Caco-2 (cell line): ENCODE measurements at regions not wholly inside any gene's neighbourhood (a gene's known extent, or its start where the extent isn't known, plus 50 kb on each side); places are given as distances from the start of the nearest gene placed in this dataset.

ENCODE experiments used
- BruUV-seq: library from RNA; stranded (reverse); fragments of 400-500 nt; replicated peaks from 2 replicates; lab custom pipeline; 2021; lab: Mats Ljungman, UMichigan
- CTCF ChIA-PET: fragments of 300-600 bp; sonication (Branson Sonifier 250); formaldehyde crosslinking; loops from one replicate; lab custom pipeline; 2022; ENCODE audit warnings: antibody characterized with exemption; lab: Charles Lee
- POLR2A ChIA-PET: fragments of 300-600 bp; sonication (Branson Sonifier 250); formaldehyde crosslinking; loops from one replicate; lab custom pipeline; 2022; ENCODE audit warnings: antibody characterized with exemption; lab: Charles Lee
- DNase-seq, 2 experiments: peaks; one replicate each; pipeline versions ENCODE4 v3.0.0 to v3.0.0-alpha.2; 2020 to 2022
- H3K27me3 ChIP-seq: replicated peaks from 2 replicates; pipeline ENCODE4 v1.6.0; 2011; ENCODE audit warnings: low read length; ENCODE audit not compliant: control insufficient read depth, insufficient read depth
- H3K36me3 ChIP-seq: 2 replicates; pipeline ENCODE4 v1.5.1; 2011; ENCODE audit warnings: low read length; ENCODE audit not compliant: control insufficient read depth, insufficient read depth
- H3K4me1 ChIP-seq: fragments of 250-450 bp; sonication (Bioruptor Pico); 2 replicates; pipeline ENCODE4 v1.5.1; 2020; ENCODE audit warnings: mild to moderate bottlenecking
- H3K4me3 ChIP-seq: 2 replicates; pipeline ENCODE4 v1.5.1; 2011; ENCODE audit warnings: low read depth, mild to moderate bottlenecking, control low read depth, low read length
- H3K9me3 ChIP-seq: fragments of 250-450 bp; sonication (Bioruptor Pico); 2 replicates; pipeline ENCODE4 v1.5.1; 2020; ENCODE audit warnings: mild to moderate bottlenecking, moderate library complexity
- H3K27ac Mint-ChIP-seq: one replicate; pipeline ENCODE4 v1.8.0; 2022; ENCODE audit warnings: mixed read lengths; ENCODE audit not compliant: unreplicated experiment
- H3K27me3 Mint-ChIP-seq: one replicate; pipeline ENCODE4 v1.8.0; 2022; ENCODE audit warnings: mixed read lengths; ENCODE audit not compliant: insufficient read depth, unreplicated experiment
- H3K36me3 Mint-ChIP-seq: one replicate; pipeline ENCODE4 v1.8.0; 2022; ENCODE audit warnings: mild to moderate bottlenecking, mixed read lengths; ENCODE audit not compliant: insufficient read depth, unreplicated experiment
- H3K4me1 Mint-ChIP-seq: one replicate; pipeline ENCODE4 v1.8.0; 2022; ENCODE audit warnings: low read depth, mixed read lengths; ENCODE audit not compliant: unreplicated experiment
- H3K4me3 Mint-ChIP-seq: one replicate; pipeline ENCODE4 v1.8.0; 2022; ENCODE audit warnings: mild to moderate bottlenecking, moderate library complexity, mixed read lengths; ENCODE audit not compliant: unreplicated experiment
- H3K9me3 Mint-ChIP-seq: one replicate; pipeline ENCODE4 v1.8.0; 2022; ENCODE audit warnings: mixed read lengths; ENCODE audit not compliant: unreplicated experiment
- intact Hi-C: fragments of 100-400 bp; cut with micrococcal nuclease; formaldehyde crosslinking; loops from one replicate; pipeline ENCODE4 v1.10.0; 2022; ENCODE audit not compliant: unreplicated experiment
- TF ChIP-seq, protein P1 (sequence below), 2 experiments: fragments of 200-600 bp in 1 of 2; IDR thresholded peaks; 1 replicate in 1 of 2; 2 replicates in 1 of 2; pipeline versions ENCODE4 v1.5.1 to v1.8.0; 2011 to 2022; ENCODE audit warnings: antibody characterized with exemption in 1 of 2, control low read depth in 1 of 2, inconsistent platforms in 1 of 2, low read depth in 1 of 2, low read length in 1 of 2, mild to moderate bottlenecking in 1 of 2, moderate library complexity in 1 of 2; ENCODE audit not compliant: insufficient read depth in 1 of 2, severe bottlenecking in 1 of 2, unreplicated experiment in 1 of 2

DNA sequence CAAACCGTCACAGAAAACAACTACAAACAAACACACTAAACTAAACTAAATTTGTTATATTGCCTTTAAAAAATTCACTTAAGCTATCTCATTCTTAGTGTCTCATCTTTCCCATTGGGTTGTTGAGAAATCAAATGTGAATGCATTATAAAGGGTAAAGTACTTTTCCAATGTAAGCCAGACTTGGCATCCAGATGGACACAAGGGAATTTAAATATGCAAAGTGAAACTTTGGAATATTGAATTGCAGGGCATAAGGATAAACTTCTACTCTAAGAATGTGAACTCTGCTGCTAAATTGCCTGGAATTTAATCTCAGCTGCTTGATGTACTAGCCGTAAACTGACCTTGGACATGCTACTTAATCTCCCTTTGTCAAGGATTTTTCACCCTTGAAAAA, 1554.6 kb downstream of the CDH8 start:
- POLR2A ChIA-PET = no interaction called here
- BruUV-seq = no TSS peak
- H3K4me1 ChIP-seq = no peaks in the 10 kb centered on the region
- Mint-ChIP-seq H3K36me3 (no peaks in the 10 kb centered on the region), H3K4me1 (no peaks in the 10 kb centered on the region), H3K4me3 (no peak overlapping the region), H3K9me3 (no peaks in the 10 kb centered on the region), H3K27ac (no peak overlapping the region), H3K27me3 (no peaks in the 10 kb centered on the region)
- TF ChIP-seq, protein P1, sequence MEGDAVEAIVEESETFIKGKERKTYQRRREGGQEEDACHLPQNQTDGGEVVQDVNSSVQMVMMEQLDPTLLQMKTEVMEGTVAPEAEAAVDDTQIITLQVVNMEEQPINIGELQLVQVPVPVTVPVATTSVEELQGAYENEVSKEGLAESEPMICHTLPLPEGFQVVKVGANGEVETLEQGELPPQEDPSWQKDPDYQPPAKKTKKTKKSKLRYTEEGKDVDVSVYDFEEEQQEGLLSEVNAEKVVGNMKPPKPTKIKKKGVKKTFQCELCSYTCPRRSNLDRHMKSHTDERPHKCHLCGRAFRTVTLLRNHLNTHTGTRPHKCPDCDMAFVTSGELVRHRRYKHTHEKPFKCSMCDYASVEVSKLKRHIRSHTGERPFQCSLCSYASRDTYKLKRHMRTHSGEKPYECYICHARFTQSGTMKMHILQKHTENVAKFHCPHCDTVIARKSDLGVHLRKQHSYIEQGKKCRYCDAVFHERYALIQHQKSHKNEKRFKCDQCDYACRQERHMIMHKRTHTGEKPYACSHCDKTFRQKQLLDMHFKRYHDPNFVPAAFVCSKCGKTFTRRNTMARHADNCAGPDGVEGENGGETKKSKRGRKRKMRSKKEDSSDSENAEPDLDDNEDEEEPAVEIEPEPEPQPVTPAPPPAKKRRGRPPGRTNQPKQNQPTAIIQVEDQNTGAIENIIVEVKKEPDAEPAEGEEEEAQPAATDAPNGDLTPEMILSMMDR (IDR thresholded peaks at IDR 0.05; ENCODE audit: insufficient read depth in 1 of 2, low read depth in 1 of 2, low read length in 1 of 2, severe bottlenecking in 1 of 2, unreplicated experiment in 1 of 2) = no peak
- no peaks in the 10 kb centered on the region for H3K36me3 ChIP-seq
- CTCF ChIA-PET = no interaction called here
- intact Hi-C loops = no loop called here
- no peak overlapping the region for H3K4me3 ChIP-seq
- DNase-seq = no peak
- H3K27me3 ChIP-seq = no peaks in the 10 kb centered on the region
- H3K9me3 ChIP-seq = no peaks in the 10 kb centered on the region

- no peaks in the 10 kb centered on the region for H3K36me3 Mint-ChIP-seq
- no TSS peak for BruUV-seq
- H3K27me3 Mint-ChIP-seq = no peaks in the 10 kb centered on the region
- DNase-seq = no peak
- no peak overlapping the region for H3K27ac Mint-ChIP-seq
- no peaks in the 10 kb centered on the region for H3K9me3 ChIP-seq
- no peaks in the 10 kb centered on the region for H3K4me1 Mint-ChIP-seq
- no peaks in the 10 kb centered on the region for H3K36me3 ChIP-seq
- H3K9me3 Mint-ChIP-seq = no peaks in the 10 kb centered on the region
- intact Hi-C loops = no loop called here
- POLR2A ChIA-PET = no interaction called here
- TF ChIP-seq, protein P1 (IDR thresholded peaks at IDR 0.05; ENCODE audit: insufficient read depth in 1 of 2, low read depth in 1 of 2, low read length in 1 of 2, severe bottlenecking in 1 of 2, unreplicated experiment in 1 of 2) = no peak
- no peaks in the 10 kb centered on the region for H3K4me1 ChIP-seq
- CTCF ChIA-PET = no interaction called here
- H3K4me3 ChIP-seq = no peak overlapping the region
- H3K4me3 Mint-ChIP-seq = no peak overlapping the region
- no peaks in the 10 kb centered on the region for H3K27me3 ChIP-seq
These were observed 1557.4 kb downstream of the CDH8 start for GRCh38 chr16:60478810-60479209.

- intact Hi-C loops = no loop called here
- H3K36me3 Mint-ChIP-seq = no peaks in the 10 kb centered on the region
- H3K4me1 Mint-ChIP-seq = no peaks in the 10 kb centered on the region
- peaks cover 2% of the 10 kb centered on the region for H3K27me3 Mint-ChIP-seq
- no peaks in the 10 kb centered on the region for H3K36me3 ChIP-seq
- no peak for DNase-seq
- no peaks in the 10 kb centered on the region for H3K9me3 Mint-ChIP-seq
- POLR2A ChIA-PET = no interaction called here
- 0 out of 2 replicates have a peak, but pooled peaks cover 16% of the 10 kb centered on the region for H3K9me3 ChIP-seq
- no peaks in the 10 kb centered on the region for H3K27me3 ChIP-seq
- CTCF ChIA-PET = no interaction called here
- TF ChIP-seq, protein P1 (IDR thresholded peaks at IDR 0.05; ENCODE audit: insufficient read depth in 1 of 2, low read depth in 1 of 2, low read length in 1 of 2, severe bottlenecking in 1 of 2, unreplicated experiment in 1 of 2) = no peak
- BruUV-seq = no TSS peak
- H3K27ac Mint-ChIP-seq = no peak overlapping the region
- no peak overlapping the region for H3K4me3 ChIP-seq
- no peak overlapping the region for H3K4me3 Mint-ChIP-seq
- H3K4me1 ChIP-seq = no peaks in the 10 kb centered on the region
These were observed 1572.3 kb downstream of the CDH8 start for GRCh38 chr16:60463986-60464385.
